Stimulated activated naive CD8-positive, alpha-beta T cell treated with anti-CD3 and anti-CD28 coated beads, Interleukin-15, Interleukin-2, amounts not matched to agents 100 ng/mL and 50 ng/mL, for 24 hours (primary cell): ENCODE measurements at regions not wholly inside any gene's neighbourhood (a gene's known extent, or its start where the extent isn't known, plus 50 kb on each side); places are given as distances from the start of the nearest gene placed in this dataset.

Experiments used
- H3K27ac Mint-ChIP-seq: one replicate; pipeline ENCODE4 v1.8.0; 2021; ENCODE audit warnings: mild to moderate bottlenecking, mixed read lengths
- H3K27me3 Mint-ChIP-seq: one replicate; pipeline ENCODE4 v1.8.0; 2021; ENCODE audit warnings: mixed read lengths
- H3K36me3 Mint-ChIP-seq: one replicate; pipeline ENCODE4 v1.8.0; 2021; ENCODE audit warnings: low read depth, mixed read lengths
- H3K4me1 Mint-ChIP-seq: one replicate; pipeline ENCODE4 v1.8.0; 2021; ENCODE audit warnings: low read depth, mixed read lengths
- H3K4me3 Mint-ChIP-seq: one replicate; pipeline ENCODE4 v1.8.0; 2021; ENCODE audit warnings: mild to moderate bottlenecking, mixed read lengths
- H3K9me3 Mint-ChIP-seq: one replicate; pipeline ENCODE4 v1.8.0; 2021; ENCODE audit warnings: mixed read lengths

GRCh38 chr10:113430634-113431397, 122.0 kb upstream of the HABP2 start:
- no peak overlapping the region for H3K4me3 Mint-ChIP-seq
- no peak overlapping the region for H3K27ac Mint-ChIP-seq
- no peaks in the 10 kb centered on the region for H3K4me1 Mint-ChIP-seq
- peaks cover 2% of the 10 kb centered on the region for H3K27me3 Mint-ChIP-seq
- no peaks in the 10 kb centered on the region for H3K36me3 Mint-ChIP-seq
- H3K9me3 Mint-ChIP-seq: peaks cover 4% of the 10 kb centered on the region

- Mint-ChIP-seq H3K27me3 (peaks cover 5% of the 10 kb centered on the region), H3K4me3 (no peak overlapping the region), H3K4me1 (no peaks in the 10 kb centered on the region), H3K27ac (no peak overlapping the region), H3K36me3 (no peaks in the 10 kb centered on the region), H3K9me3 (peaks cover 4% of the 10 kb centered on the region)
These were observed 121.3 kb upstream of the HABP2 start for GRCh38 chr10:113431398-113432160.

- peaks cover 4% of the 10 kb centered on the region for H3K9me3 Mint-ChIP-seq
- no peak overlapping the region for H3K27ac Mint-ChIP-seq
- H3K4me3 Mint-ChIP-seq: no peak overlapping the region
- H3K36me3 Mint-ChIP-seq: no peaks in the 10 kb centered on the region
- no peaks in the 10 kb centered on the region for H3K4me1 Mint-ChIP-seq
- H3K27me3 Mint-ChIP-seq: peaks cover 7% of the 10 kb centered on the region
These were observed 119.1 kb upstream of the HABP2 start for GRCh38 chr10:113433711-113434110.

GRCh38 chr10:113434315-113434714, 118.5 kb upstream of the HABP2 start:
- peaks cover 4% of the 10 kb centered on the region for H3K9me3 Mint-ChIP-seq
- peaks cover 7% of the 10 kb centered on the region for H3K27me3 Mint-ChIP-seq
- H3K4me1 Mint-ChIP-seq: no peaks in the 10 kb centered on the region

GRCh38 chr10:113434950-113435349, 117.9 kb upstream of the HABP2 start:
- no peak overlapping the region for H3K27ac Mint-ChIP-seq
- H3K4me1 Mint-ChIP-seq: no peaks in the 10 kb centered on the region
- H3K27me3 Mint-ChIP-seq: peaks cover 7% of the 10 kb centered on the region
- no peaks in the 10 kb centered on the region for H3K36me3 Mint-ChIP-seq
- no peak overlapping the region for H3K4me3 Mint-ChIP-seq
- H3K9me3 Mint-ChIP-seq: peaks cover 4% of the 10 kb centered on the region

More at GRCh38 chr10:113434315-113434714, 118.5 kb upstream of the HABP2 start:
- no peak overlapping the region for H3K4me3 Mint-ChIP-seq
- H3K36me3 Mint-ChIP-seq: no peaks in the 10 kb centered on the region
- H3K27ac Mint-ChIP-seq: no peak overlapping the region

- Mint-ChIP-seq H3K36me3 (no peaks in the 10 kb centered on the region), H3K27ac (no peak overlapping the region), H3K27me3 (peaks cover 7% of the 10 kb centered on the region), H3K9me3 (no peaks in the 10 kb centered on the region), H3K4me1 (no peaks in the 10 kb centered on the region), H3K4me3 (no peak overlapping the region)
These were observed 117.0 kb upstream of the HABP2 start for GRCh38 chr10:113435881-113436280.

GRCh38 chr10:113436851-113437250, 116.0 kb upstream of the HABP2 start:
- no peaks in the 10 kb centered on the region for H3K9me3 Mint-ChIP-seq
- H3K27me3 Mint-ChIP-seq: peaks cover 7% of the 10 kb centered on the region
- H3K4me1 Mint-ChIP-seq: no peaks in the 10 kb centered on the region
- no peaks in the 10 kb centered on the region for H3K36me3 Mint-ChIP-seq
- no peak overlapping the region for H3K4me3 Mint-ChIP-seq
- no peak overlapping the region for H3K27ac Mint-ChIP-seq

- Mint-ChIP-seq H3K27me3 (peaks cover 9% of the 10 kb centered on the region), H3K9me3 (no peaks in the 10 kb centered on the region), H3K4me1 (no peaks in the 10 kb centered on the region), H3K4me3 (no peak overlapping the region), H3K36me3 (no peaks in the 10 kb centered on the region), H3K27ac (no peak overlapping the region)
These were observed 114.2 kb upstream of the HABP2 start for GRCh38 chr10:113438652-113439051.

- no peaks in the 10 kb centered on the region for H3K9me3 Mint-ChIP-seq
- H3K36me3 Mint-ChIP-seq: no peaks in the 10 kb centered on the region
- H3K4me1 Mint-ChIP-seq: no peaks in the 10 kb centered on the region
- no peak overlapping the region for H3K4me3 Mint-ChIP-seq
- H3K27ac Mint-ChIP-seq: no peak overlapping the region
- peaks cover 7% of the 10 kb centered on the region for H3K27me3 Mint-ChIP-seq
These were observed 111.6 kb upstream of the HABP2 start for GRCh38 chr10:113441220-113441619.

GRCh38 chr10:113441686-113442270, 111.1 kb upstream of the HABP2 start:
- H3K4me3 Mint-ChIP-seq: no peak overlapping the region
- H3K4me1 Mint-ChIP-seq: no peaks in the 10 kb centered on the region
- no peaks in the 10 kb centered on the region for H3K36me3 Mint-ChIP-seq
- no peak overlapping the region for H3K27ac Mint-ChIP-seq
- peaks cover 6% of the 10 kb centered on the region for H3K27me3 Mint-ChIP-seq
- H3K9me3 Mint-ChIP-seq: no peaks in the 10 kb centered on the region

- H3K4me1 Mint-ChIP-seq: no peaks in the 10 kb centered on the region
- H3K27me3 Mint-ChIP-seq: peaks cover 6% of the 10 kb centered on the region
- H3K36me3 Mint-ChIP-seq: no peaks in the 10 kb centered on the region
- H3K9me3 Mint-ChIP-seq: no peaks in the 10 kb centered on the region
- H3K27ac Mint-ChIP-seq: no peak overlapping the region
- H3K4me3 Mint-ChIP-seq: no peak overlapping the region
These were observed 110.5 kb upstream of the HABP2 start for GRCh38 chr10:113442336-113442735.

- Mint-ChIP-seq H3K27ac (no peak overlapping the region), H3K4me1 (no peaks in the 10 kb centered on the region), H3K36me3 (no peaks in the 10 kb centered on the region), H3K9me3 (no peaks in the 10 kb centered on the region), H3K27me3 (peaks cover 7% of the 10 kb centered on the region), H3K4me3 (no peak overlapping the region)
These were observed 109.5 kb upstream of the HABP2 start for GRCh38 chr10:113443141-113443925.

GRCh38 chr10:113444766-113445365, 108.0 kb upstream of the HABP2 start:
- no peaks in the 10 kb centered on the region for H3K36me3 Mint-ChIP-seq
- no peak overlapping the region for H3K27ac Mint-ChIP-seq
- H3K27me3 Mint-ChIP-seq: peaks cover 14% of the 10 kb centered on the region
- H3K9me3 Mint-ChIP-seq: no peaks in the 10 kb centered on the region
- no peaks in the 10 kb centered on the region for H3K4me1 Mint-ChIP-seq
- no peak overlapping the region for H3K4me3 Mint-ChIP-seq

- H3K4me1 Mint-ChIP-seq: no peaks in the 10 kb centered on the region
- H3K27ac Mint-ChIP-seq: no peak overlapping the region
- no peak overlapping the region for H3K4me3 Mint-ChIP-seq
- H3K9me3 Mint-ChIP-seq: no peaks in the 10 kb centered on the region
- peaks cover 15% of the 10 kb centered on the region for H3K27me3 Mint-ChIP-seq
- H3K36me3 Mint-ChIP-seq: no peaks in the 10 kb centered on the region
These were observed 107.1 kb upstream of the HABP2 start for GRCh38 chr10:113445736-113446135.
